ENCODE measurements at regions not wholly inside any gene's neighbourhood (a gene's known extent, or its start where the extent isn't known, plus 50 kb on each side); places are given as distances from the start of the nearest gene placed in this dataset.
A peak's percentile ranks its signal among the peaks of the same experiment; 100 is the strongest.
"Not testable (repeated sequence)": the region's sequence is repeated elsewhere in the genome, so short reads cannot be mapped to it uniquely, and the experiment has no call there.

DNA sequence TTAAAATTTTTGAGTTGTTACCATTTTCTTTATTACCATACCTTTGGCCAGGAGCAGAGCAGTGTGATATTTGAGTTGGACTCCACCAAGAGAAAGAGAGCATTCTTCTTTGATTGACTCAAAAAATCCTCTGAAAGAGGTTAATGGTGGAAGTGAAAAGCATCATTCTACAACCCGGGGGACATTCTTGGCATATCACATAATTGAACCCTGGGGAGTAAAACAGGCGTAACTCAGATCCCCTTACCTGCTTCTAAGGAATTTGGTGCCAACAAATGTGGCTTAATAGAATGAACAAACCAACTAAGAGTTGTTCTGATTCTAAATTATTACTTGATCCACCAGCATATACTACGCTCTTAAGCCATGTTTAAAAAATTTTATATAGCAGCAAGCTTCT is 351.1 kb upstream of the DEPDC1 start:
- no peak for DNase-seq (ENCODE audit: low read depth in 2 of 2)

GRCh38 chr1:68868606-68869005 is 371.7 kb upstream of the DEPDC1 start:
- DNase-seq (ENCODE audit: low read depth in 2 of 2): no peak

DNA sequence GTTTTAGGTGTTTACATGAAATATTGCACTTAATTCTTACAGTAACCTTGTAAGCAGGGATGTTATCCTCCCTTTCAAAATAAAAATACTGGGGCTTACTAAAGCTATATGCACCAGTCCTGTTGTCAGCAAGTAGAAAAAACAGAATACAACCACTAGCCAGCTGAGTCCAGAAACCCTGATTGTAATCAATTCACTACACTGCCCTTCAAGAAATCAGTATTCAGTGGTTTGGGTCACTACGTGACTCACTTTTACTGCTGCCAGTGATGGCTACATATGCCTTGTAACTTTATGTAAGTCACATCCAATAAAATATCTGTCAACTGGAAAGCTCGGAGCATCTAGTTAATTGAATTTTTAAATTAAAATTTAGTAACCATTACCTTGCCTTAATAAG is 376.3 kb upstream of the DEPDC1 start:
- DNase-seq (ENCODE audit: low read depth in 2 of 2): no peak

DNA sequence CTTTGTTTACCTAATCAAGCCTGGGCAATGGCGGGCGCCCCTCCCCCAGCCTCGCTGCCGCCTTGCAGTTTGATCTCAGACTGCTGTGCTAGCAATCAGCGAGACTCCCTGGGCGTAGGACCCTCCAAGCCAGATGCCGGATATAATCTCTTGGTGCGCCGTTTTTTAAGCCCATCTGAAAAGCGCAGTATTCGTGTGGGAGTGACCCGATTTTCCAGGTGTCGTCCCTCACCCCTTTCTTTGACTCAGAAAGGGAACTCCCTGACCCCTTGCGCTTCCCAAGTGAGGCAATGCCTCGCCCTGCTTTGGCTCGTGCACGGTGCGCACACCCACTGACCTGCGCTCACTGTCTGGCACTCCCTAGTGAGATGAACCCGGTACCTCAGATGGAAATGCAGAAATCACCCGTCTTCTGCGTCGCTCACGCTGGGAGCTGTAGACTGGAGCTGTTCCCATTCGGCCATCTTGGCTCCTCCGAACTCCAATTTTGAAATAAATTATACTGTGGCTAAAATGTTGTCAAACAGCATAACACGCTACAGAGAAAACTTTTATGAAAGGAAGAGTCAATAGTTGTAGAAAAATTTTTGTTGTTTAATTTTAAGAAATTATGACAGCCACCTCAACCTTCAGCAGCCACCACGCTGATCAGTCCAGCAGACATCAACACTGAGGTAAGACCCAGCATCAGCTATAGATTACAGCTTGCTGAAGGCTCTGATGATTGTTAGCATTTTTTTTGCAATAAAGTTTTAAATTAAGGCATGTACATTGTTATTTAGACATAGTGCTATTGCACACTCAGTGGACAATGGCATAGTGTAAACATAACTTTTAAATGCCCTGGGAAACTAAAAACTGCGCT is 384.7 kb upstream of the DEPDC1 start:
- not testable (repeated sequence) for DNase-seq (ENCODE audit: low read depth in 2 of 2)

- DNase-seq (ENCODE audit: low read depth in 2 of 2): no peak
Measured at GRCh38 chr1:68889471-68889870, 392.6 kb upstream of the DEPDC1 start.

DNA sequence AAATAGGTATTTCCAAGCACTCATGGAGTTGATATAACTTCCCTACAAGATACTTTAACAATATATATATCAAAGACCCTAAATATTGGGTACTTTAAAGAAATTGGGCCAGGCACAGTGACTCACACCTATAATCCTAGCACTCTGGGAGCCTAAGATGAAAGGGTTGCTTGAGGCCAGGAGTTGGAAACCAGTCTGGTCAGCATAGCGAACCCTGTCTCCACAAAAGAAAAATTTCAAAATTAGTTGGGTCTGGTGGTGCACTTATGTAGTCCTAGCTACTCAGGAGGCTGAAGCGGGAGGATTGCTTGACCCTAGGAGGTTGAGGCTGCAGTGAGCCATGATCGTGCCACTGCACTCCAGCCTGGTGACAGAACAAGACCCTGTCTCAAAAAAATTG is 393.9 kb upstream of the DEPDC1 start:
- no peak for DNase-seq (ENCODE audit: low read depth in 2 of 2)

GRCh38 chr1:68904477-68904876 is 407.6 kb upstream of the DEPDC1 start:
- no peak for DNase-seq (ENCODE audit: low read depth in 2 of 2)

GRCh38 chr1:68906431-68906830 is 409.5 kb upstream of the DEPDC1 start:
- no peak for DNase-seq (ENCODE audit: low read depth in 2 of 2)

DNA sequence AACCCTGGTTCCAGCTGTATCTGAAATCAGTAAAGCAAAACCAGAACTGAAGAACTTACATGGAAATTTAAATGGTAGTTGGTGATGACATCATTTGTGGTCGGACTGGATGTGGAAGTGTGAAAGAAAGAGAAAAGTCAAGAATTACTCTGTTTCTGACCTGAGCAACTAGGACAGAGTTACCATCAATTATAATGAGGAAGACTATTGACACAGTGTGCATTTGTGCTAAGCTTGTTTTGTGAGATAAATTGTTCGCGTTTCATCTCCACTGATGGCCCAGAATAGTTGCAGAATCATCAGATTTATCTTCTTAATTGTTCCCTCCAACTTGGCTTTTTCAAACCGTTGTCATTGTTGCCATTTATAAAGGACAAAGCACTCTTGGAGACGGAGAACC is 410.6 kb upstream of the DEPDC1 start:
- DNase-seq (ENCODE audit: low read depth in 2 of 2): no peak

DNA sequence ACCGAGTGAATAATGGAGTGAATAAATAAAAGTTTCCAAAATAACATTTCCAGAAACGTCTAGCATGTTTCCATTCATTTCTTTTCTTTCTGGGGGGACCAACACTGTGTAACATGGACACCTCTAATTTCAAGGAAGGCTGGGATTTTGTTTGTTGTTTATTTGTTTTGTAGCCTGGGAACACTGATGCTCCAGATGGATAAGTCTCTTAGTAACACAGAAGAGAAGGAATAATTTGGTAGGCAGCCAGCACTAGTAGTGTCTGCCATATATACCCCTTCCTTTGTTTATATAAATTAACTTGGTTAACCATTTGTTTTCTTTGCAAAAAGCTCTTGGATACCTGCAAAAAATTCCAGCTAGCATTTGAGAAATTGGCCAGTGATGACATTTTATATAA is 411.4 kb upstream of the DEPDC1 start:
- no peak for DNase-seq (ENCODE audit: low read depth in 2 of 2)

DNA sequence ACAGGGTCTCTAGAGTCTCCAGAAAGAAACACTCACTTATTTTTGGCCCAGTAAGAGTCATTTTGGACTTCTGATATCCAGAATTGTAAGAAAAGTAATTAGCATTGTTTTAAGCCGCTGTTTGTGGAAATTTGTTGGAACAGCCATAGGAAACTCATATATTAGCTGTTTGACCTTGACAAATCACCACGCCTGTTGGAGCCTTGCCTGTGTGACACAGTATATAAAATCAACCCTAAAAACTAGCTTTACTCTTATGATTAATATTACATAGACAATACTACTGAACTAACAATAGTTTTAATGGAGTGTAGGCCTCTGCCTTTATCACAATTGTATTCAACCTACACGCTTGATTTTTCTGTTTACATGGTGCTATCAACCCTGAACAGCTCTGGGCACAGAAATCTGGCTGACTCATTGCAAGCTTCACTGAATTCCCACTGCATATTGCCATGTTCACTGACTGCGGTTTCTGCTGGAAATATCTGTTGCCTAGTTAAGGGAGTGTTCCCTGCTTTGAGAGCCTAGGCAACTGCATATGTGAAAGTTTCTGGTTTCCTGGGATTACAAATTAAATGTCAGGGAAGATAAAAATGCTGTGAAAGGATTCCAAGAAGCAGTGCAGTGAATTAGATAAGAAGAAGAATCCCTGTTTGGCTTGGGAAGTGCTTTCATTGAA is 419.5 kb upstream of the DEPDC1 start:
- DNase-seq (ENCODE audit: low read depth in 2 of 2): peak; percentile 15 to 24

- DNase-seq (ENCODE audit: low read depth in 2 of 2): peak; percentile 11 to 17
Measured at GRCh38 chr1:68917456-68917855, 420.6 kb upstream of the DEPDC1 start.

DNA sequence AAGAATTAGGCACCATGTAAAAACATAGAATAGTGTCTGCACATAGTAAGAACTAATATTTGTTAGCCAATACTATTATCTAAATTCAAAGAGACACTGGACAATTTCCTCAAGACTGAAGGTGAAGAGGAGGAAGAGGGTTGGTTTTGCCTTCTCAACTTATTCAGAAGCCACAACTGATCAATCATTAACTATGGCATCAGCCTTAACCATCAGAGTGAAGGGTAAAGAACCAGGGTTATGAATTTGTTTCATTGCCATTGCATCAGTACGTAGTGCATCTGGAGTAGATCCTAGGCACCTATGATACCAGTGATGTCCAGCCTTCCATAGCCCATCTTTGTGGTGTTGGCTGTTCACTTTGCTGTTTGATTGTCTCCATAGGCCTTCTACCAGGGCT is 421.7 kb upstream of the DEPDC1 start:
- DNase-seq (ENCODE audit: low read depth in 2 of 2): no peak

DNA sequence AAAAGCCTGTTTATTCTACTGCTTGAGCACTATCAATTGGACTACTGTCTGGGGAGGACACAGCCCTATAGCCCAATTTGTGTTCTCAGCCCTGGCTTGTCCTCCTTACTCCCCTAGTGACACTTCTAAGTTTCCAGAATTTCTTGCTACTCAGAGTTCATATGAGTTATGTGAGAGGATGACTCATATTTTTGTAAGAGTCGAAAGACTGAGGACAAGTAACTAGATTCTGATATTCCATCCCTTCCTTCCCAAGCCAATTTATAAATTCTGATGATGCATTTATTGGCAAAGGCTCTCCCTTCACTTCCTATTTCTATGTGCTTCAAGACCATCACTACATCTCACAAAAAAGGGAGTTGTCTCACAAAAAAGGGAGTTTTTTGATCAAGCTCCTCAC is 422.2 kb upstream of the DEPDC1 start:
- DNase-seq (ENCODE audit: low read depth in 2 of 2): no peak

GRCh38 chr1:68923475-68924088 is 426.7 kb upstream of the DEPDC1 start:
- not testable (repeated sequence) for DNase-seq (ENCODE audit: low read depth in 2 of 2)

GRCh38 chr1:68930101-68930500 is 433.2 kb upstream of the DEPDC1 start:
- DNase-seq (ENCODE audit: low read depth in 2 of 2): no peak

DNA sequence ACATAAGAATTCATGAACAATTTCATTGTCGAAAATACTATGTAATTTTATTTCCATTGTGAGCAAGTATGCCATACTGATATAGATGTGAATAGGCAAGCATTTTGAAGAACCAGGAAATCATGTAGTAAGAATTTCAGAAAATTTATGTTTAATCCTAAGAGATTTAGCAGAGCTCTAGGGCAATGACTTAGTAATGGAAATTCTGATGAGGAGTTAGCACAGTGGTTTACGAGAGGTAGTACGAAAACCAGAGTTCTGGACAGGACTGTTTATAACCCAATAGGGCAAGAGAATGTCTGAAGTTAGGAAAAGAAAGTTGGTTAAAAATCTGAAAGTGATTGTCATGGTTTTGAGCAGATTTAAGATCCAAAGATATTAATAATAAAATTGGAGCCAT is 439.6 kb upstream of the DEPDC1 start:
- no peak for DNase-seq (ENCODE audit: low read depth in 2 of 2)

GRCh38 chr1:68938051-68938666 is 441.3 kb upstream of the DEPDC1 start:
- DNase-seq (ENCODE audit: low read depth in 2 of 2): no peak

- DNase-seq (ENCODE audit: low read depth in 2 of 2): no peak
Measured at GRCh38 chr1:68950036-68950435, 453.2 kb upstream of the DEPDC1 start.

GRCh38 chr1:68953311-68953710 is 456.4 kb upstream of the DEPDC1 start:
- DNase-seq (ENCODE audit: low read depth in 2 of 2): no peak

- DNase-seq (ENCODE audit: low read depth in 2 of 2): no peak
Measured at GRCh38 chr1:68954841-68955240, 458.0 kb upstream of the DEPDC1 start.

- no peak for DNase-seq (ENCODE audit: low read depth in 2 of 2)
Measured at GRCh38 chr1:68955424-68955823, 458.5 kb upstream of the DEPDC1 start.

Measured in fibroblast of skin of left quadriceps (primary cell).